Gastrocnemius medialis (tissue), 4 donors: ENCODE measurements at regions not wholly inside any gene's neighbourhood (a gene's known extent, or its start where the extent isn't known, plus 50 kb on each side); places are given as distances from the start of the nearest gene placed in this dataset.

Source experiments
- POLR2A ChIP-seq, 2 donors: fragments of 450-650 bp; IDR thresholded peaks; one replicate each; pipeline ENCODE4 v1.6.1; 2017; ENCODE audit warnings: antibody characterized with exemption in 2 of 2, mild to moderate bottlenecking in 2 of 2, moderate library complexity in 2 of 2
- TF ChIP-seq, protein P1 (sequence below), 5 experiments: fragments of 450-650 bp in 3 of 5; fragments of 200-600 bp in 2 of 5; sonication (generic) in 2 of 5; IDR thresholded peaks in 4 of 5; conservative IDR thresholded peaks in 1 of 5; 1 replicate in 4 of 5; 2 replicates in 1 of 5; pipeline ENCODE4 v1.5.1; 2016 to 2019; ENCODE audit warnings: antibody characterized with exemption in 5 of 5, mild to moderate bottlenecking in 3 of 5, moderate library complexity in 3 of 5

DNA sequence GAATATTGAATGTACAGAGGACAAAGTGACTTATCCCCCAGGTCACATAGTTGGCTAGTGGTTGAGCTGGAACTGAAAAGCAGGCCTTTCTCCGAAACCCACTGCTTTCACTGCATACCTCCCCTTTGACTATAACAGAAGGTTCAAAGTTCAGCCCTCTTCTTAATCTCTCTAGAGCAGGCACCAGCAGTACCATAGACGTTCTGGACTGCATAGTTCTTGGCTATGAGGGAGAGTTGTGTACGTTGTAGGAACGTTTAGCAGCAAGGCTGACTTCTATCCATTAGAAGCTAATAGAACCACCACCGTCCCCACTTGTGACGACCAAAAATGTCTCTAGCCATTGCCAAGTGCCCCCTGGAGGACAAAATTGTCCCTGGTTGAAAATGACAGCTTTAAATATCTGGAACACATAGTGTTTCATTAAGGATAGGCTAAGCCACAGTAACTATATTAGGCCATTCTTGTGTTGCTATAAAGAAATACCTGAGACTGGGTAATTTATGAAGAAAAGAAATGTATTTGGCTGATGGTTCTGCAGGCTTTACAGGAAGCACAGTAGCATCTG lies 123.8 kb upstream of the MTHFD1L start:
- TF ChIP-seq, protein P1, sequence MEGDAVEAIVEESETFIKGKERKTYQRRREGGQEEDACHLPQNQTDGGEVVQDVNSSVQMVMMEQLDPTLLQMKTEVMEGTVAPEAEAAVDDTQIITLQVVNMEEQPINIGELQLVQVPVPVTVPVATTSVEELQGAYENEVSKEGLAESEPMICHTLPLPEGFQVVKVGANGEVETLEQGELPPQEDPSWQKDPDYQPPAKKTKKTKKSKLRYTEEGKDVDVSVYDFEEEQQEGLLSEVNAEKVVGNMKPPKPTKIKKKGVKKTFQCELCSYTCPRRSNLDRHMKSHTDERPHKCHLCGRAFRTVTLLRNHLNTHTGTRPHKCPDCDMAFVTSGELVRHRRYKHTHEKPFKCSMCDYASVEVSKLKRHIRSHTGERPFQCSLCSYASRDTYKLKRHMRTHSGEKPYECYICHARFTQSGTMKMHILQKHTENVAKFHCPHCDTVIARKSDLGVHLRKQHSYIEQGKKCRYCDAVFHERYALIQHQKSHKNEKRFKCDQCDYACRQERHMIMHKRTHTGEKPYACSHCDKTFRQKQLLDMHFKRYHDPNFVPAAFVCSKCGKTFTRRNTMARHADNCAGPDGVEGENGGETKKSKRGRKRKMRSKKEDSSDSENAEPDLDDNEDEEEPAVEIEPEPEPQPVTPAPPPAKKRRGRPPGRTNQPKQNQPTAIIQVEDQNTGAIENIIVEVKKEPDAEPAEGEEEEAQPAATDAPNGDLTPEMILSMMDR (IDR thresholded peaks at IDR 0.05 in 4 of 5, conservative IDR thresholded peaks at IDR 0.05 in 1 of 5) = peak in 2 of 5 experiments; percentile 21 to 25
- no peak for TF ChIP-seq POLR2A (IDR thresholded peaks at IDR 0.05)
